Activated CD4-positive, alpha-beta T cell treated with anti-CD3 and anti-CD28 coated beads for 48 hours (primary cell): ENCODE measurements at regions not wholly inside any gene's neighbourhood (a gene's known extent, or its start where the extent isn't known, plus 50 kb on each side); places are given as distances from the start of the nearest gene placed in this dataset.

Source experiments
- DNase-seq: peaks from one replicate; pipeline ENCODE4 v3.0.0-alpha.2; 2020

GRCh38 chr16:49022351-49022963, 259.2 kb downstream of the CBLN1 start:
- DNase-seq, result no peak

GRCh38 chr16:49021136-49021535, 260.5 kb downstream of the CBLN1 start:
- DNase-seq, result no peak

- DNase-seq, result no peak
Observed at GRCh38 chr16:49020436-49020835, 261.2 kb downstream of the CBLN1 start.

- DNase-seq, result no peak
Observed at GRCh38 chr16:49019831-49020230, 261.8 kb downstream of the CBLN1 start.

- no peak for DNase-seq
Observed at GRCh38 chr16:49019081-49019633, 262.5 kb downstream of the CBLN1 start.

GRCh38 chr16:49018259-49018931, 263.2 kb downstream of the CBLN1 start:
- no peak for DNase-seq

- DNase-seq, result no peak
Observed at GRCh38 chr16:49017501-49017900, 264.1 kb downstream of the CBLN1 start.

GRCh38 chr16:49016461-49016860, 265.2 kb downstream of the CBLN1 start:
- no peak for DNase-seq

GRCh38 chr16:49015225-49015592, 266.4 kb downstream of the CBLN1 start:
- DNase-seq, result no peak

- DNase-seq, result no peak
Observed at GRCh38 chr16:49014277-49015224, 267.1 kb downstream of the CBLN1 start.

GRCh38 chr16:49013727-49014080, 267.9 kb downstream of the CBLN1 start:
- no peak for DNase-seq

GRCh38 chr16:49012961-49013726, 268.5 kb downstream of the CBLN1 start:
- DNase-seq, result no peak

GRCh38 chr16:49011901-49012300, 269.7 kb downstream of the CBLN1 start:
- no peak for DNase-seq

- no peak for DNase-seq
Observed at GRCh38 chr16:49010879-49011278, 270.8 kb downstream of the CBLN1 start.

- DNase-seq, result no peak
Observed at GRCh38 chr16:49010396-49010795, 271.2 kb downstream of the CBLN1 start.

GRCh38 chr16:49009204-49009603, 272.4 kb downstream of the CBLN1 start:
- no peak for DNase-seq

GRCh38 chr16:49003992-49004391, 277.6 kb downstream of the CBLN1 start:
- no peak for DNase-seq

- no peak for DNase-seq
Observed at GRCh38 chr16:49003022-49003421, 278.6 kb downstream of the CBLN1 start.

- DNase-seq, result no peak
Observed at GRCh38 chr16:49000594-49000993, 281.0 kb downstream of the CBLN1 start.

GRCh38 chr16:48999508-48999907, 282.1 kb downstream of the CBLN1 start:
- no peak for DNase-seq

- no peak for DNase-seq
Observed at GRCh38 chr16:48999044-48999443, 282.6 kb downstream of the CBLN1 start.

GRCh38 chr16:48997946-48998345, 283.7 kb downstream of the CBLN1 start:
- no peak for DNase-seq
